Gastrocnemius medialis (tissue), 4 donors: ENCODE measurements at regions not wholly inside any gene's neighbourhood (a gene's known extent, or its start where the extent isn't known, plus 50 kb on each side); places are given as distances from the start of the nearest gene placed in this dataset.

Experiments used
- CTCF ChIP-seq, 5 experiments: fragments of 450-650 bp in 3 of 5; fragments of 200-600 bp in 2 of 5; sonication (generic) in 2 of 5; IDR thresholded peaks in 4 of 5; conservative IDR thresholded peaks in 1 of 5; 1 replicate in 4 of 5; 2 replicates in 1 of 5; pipeline ENCODE4 v1.5.1; 2016 to 2019; ENCODE audit warnings: antibody characterized with exemption in 5 of 5, mild to moderate bottlenecking in 3 of 5, moderate library complexity in 3 of 5
- POLR2A ChIP-seq, 2 donors: fragments of 450-650 bp; IDR thresholded peaks; one replicate each; pipeline ENCODE4 v1.6.1; 2017; ENCODE audit warnings: antibody characterized with exemption in 2 of 2, mild to moderate bottlenecking in 2 of 2, moderate library complexity in 2 of 2

GRCh38 chr5:7960142-7960541 lies 91.2 kb downstream of the MTRR start:
- TF ChIP-seq POLR2A (IDR thresholded peaks at IDR 0.05) (no peak), CTCF (IDR thresholded peaks at IDR 0.05 in 4 of 5, conservative IDR thresholded peaks at IDR 0.05 in 1 of 5) (no peak)
